Smooth muscle cell (in vitro differentiated cells): ENCODE measurements at regions not wholly inside any gene's neighbourhood (a gene's known extent, or its start where the extent isn't known, plus 50 kb on each side); places are given as distances from the start of the nearest gene placed in this dataset.

Source experiments
- DNase-seq: peaks from one replicate; lab custom pipeline; 2025; ENCODE audit not compliant: unreplicated experiment; lab: John Stamatoyannopoulos, UW
- H2AFZ ChIP-seq: fragments of 200-600 bp; sonication (generic); 2 replicates; pipeline ENCODE4 v1.6.0; 2016; ENCODE audit warnings: antibody characterized with exemption, low read depth, mild to moderate bottlenecking
- H3F3A ChIP-seq: fragments of 200-600 bp; sonication (generic); 2 replicates; pipeline ENCODE4 v1.6.0; 2017; ENCODE audit warnings: antibody characterized with exemption, low read depth
- H3K27ac ChIP-seq: fragments of 200-600 bp; sonication (generic); 2 replicates; pipeline ENCODE4 v1.5.1; 2016; ENCODE audit warnings: low read depth, mild to moderate bottlenecking
- H3K27me3 ChIP-seq: fragments of 200-600 bp; sonication (generic); 2 replicates; pipeline ENCODE4 v1.6.1; 2016; ENCODE audit warnings: low read depth, mild to moderate bottlenecking
- H3K36me3 ChIP-seq: fragments of 200-600 bp; sonication (generic); 2 replicates; pipeline ENCODE4 v1.5.1; 2016; ENCODE audit warnings: low read depth
- H3K4me1 ChIP-seq: fragments of 200-600 bp; sonication (generic); 2 replicates; pipeline ENCODE4 v1.5.1; 2016; ENCODE audit warnings: low read depth
- H3K4me2 ChIP-seq: fragments of 200-600 bp; sonication (generic); 2 replicates; pipeline ENCODE4 v1.6.0; 2016; ENCODE audit warnings: mild to moderate bottlenecking
- H3K4me3 ChIP-seq: fragments of 200-600 bp; sonication (generic); 2 replicates; pipeline ENCODE4 v1.5.1; 2016; ENCODE audit warnings: mild to moderate bottlenecking
- H3K79me2 ChIP-seq: fragments of 200-600 bp; sonication (generic); 2 replicates; pipeline ENCODE4 v1.6.0; 2016; ENCODE audit warnings: low read depth, mild to moderate bottlenecking
- H3K9ac ChIP-seq: fragments of 200-600 bp; sonication (generic); 2 replicates; pipeline ENCODE4 v1.6.0; 2016; ENCODE audit warnings: low read depth
- H3K9me3 ChIP-seq: fragments of 200-600 bp; sonication (generic); replicated peaks from 2 replicates; pipeline ENCODE4 v1.5.1; 2016; ENCODE audit warnings: low read depth
- H4K20me1 ChIP-seq: fragments of 200-600 bp; sonication (generic); 2 replicates; pipeline ENCODE4 v1.6.0; 2016; ENCODE audit warnings: low read depth
- WGBS: methylation state at CpG from one replicate; pipeline ENCODE4 v1.1.7; 2016; ENCODE audit warnings: low lambda C conversion rate; 5-methylcytosine and 5-hydroxymethylcytosine counted together
- TF ChIP-seq, protein P1 (sequence below): fragments of 200-600 bp; sonication (generic); IDR thresholded peaks from 2 replicates; pipeline ENCODE4 v1.5.1; 2017; ENCODE audit warnings: borderline replicate concordance, mild to moderate bottlenecking, antibody characterized with exemption; ENCODE audit not compliant: insufficient read depth, poor library complexity, severe bottlenecking

DNA sequence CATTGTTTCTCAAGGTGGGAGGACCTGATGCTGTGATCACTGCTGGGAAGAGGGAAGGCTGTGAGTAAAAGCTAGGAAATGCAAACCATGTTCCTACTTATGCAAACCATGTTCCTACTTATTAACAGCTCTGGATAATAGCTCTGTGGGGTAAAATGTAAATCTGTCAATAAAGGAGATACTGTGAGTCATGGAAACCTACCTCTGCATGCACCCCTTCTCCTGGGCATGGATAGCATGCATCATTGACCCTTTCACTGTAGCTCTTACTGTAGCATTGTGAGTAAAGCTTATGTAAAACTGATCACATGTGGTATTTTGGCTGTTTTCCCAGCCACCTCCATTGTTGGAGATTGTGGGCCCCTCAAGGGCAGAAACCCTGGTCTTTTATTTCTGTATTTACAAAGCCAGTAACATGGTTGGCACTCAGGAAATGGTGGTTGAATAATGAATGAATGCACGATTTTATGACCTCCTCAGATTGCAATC lies 253.7 kb downstream of the GRIN2B start:
- H3K27me3 ChIP-seq: peaks cover 5% of the 10 kb centered on the region
- no peaks in the 10 kb centered on the region for H3K36me3 ChIP-seq
- H2AFZ ChIP-seq: no peak overlapping the region
- no peaks in the 10 kb centered on the region for H4K20me1 ChIP-seq
- no peak overlapping the region for H3K4me3 ChIP-seq
- TF ChIP-seq, protein P1, sequence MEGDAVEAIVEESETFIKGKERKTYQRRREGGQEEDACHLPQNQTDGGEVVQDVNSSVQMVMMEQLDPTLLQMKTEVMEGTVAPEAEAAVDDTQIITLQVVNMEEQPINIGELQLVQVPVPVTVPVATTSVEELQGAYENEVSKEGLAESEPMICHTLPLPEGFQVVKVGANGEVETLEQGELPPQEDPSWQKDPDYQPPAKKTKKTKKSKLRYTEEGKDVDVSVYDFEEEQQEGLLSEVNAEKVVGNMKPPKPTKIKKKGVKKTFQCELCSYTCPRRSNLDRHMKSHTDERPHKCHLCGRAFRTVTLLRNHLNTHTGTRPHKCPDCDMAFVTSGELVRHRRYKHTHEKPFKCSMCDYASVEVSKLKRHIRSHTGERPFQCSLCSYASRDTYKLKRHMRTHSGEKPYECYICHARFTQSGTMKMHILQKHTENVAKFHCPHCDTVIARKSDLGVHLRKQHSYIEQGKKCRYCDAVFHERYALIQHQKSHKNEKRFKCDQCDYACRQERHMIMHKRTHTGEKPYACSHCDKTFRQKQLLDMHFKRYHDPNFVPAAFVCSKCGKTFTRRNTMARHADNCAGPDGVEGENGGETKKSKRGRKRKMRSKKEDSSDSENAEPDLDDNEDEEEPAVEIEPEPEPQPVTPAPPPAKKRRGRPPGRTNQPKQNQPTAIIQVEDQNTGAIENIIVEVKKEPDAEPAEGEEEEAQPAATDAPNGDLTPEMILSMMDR: no peak
- no peak for DNase-seq
- H3K79me2 ChIP-seq: no peaks in the 10 kb centered on the region
- H3K9ac ChIP-seq: no peak overlapping the region
- H3K4me2 ChIP-seq: no peak overlapping the region
- no peaks in the 10 kb centered on the region for H3K9me3 ChIP-seq
- WGBS: 46% methylated on average over 1 of the region's 1 CpG
- no peak overlapping the region for H3K27ac ChIP-seq
- no peaks in the 10 kb centered on the region for H3K4me1 ChIP-seq
- no peaks in the 10 kb centered on the region for H3F3A ChIP-seq

DNA sequence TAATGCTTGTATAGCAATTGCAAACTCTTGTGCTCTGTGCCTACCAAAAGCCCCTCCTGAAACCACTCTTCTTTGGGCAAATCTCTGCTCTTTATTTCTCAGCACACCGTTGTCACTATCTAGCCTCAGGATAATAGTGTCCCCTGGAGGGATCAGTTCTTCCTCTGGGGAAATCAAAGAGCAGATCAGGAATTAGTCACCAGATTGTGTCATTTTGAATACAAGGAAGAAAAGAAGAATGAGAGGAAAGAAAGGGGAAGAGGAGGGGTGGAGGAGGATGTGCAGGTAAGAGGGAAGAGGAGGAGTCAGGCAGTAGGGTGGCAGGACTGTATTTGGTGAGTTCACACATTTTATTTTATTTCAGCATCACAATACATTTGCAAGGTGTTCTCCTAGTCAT lies 256.4 kb downstream of the GRIN2B start:
- Histone ChIP-seq H3K9ac (no peak overlapping the region), H3K79me2 (no peaks in the 10 kb centered on the region), H2AFZ (no peak overlapping the region), H3K27ac (no peak overlapping the region), H3K4me2 (no peak overlapping the region), H4K20me1 (no peaks in the 10 kb centered on the region), H3K36me3 (no peaks in the 10 kb centered on the region), H3F3A (no peaks in the 10 kb centered on the region), H3K9me3 (no peaks in the 10 kb centered on the region), H3K4me1 (no peaks in the 10 kb centered on the region), H3K27me3 (peaks cover 5% of the 10 kb centered on the region), H3K4me3 (no peak overlapping the region)
- no peak for DNase-seq
- TF ChIP-seq, protein P1: no peak
- WGBS: 40% methylated on average over 1 of the region's 1 CpG

DNA sequence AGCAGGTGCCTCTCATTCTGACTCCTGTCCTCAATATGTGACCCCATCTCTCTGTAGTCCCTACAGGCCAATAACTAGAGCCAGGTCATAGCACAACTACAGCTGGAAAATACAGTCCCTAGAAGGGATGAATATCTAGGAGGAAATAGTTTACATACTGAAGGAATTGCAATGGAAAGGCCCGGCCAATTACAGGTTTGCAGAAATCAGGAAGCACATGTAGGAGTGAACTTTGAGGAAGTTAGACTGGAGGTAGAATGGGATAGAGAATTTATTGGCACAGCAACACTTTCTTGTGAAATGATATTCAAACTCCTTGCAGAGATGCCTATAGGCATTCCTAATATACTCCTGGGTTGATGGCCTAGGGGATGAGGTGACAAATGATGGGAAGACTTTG lies 257.3 kb downstream of the GRIN2B start:
- H3K36me3 ChIP-seq: no peaks in the 10 kb centered on the region

DNA sequence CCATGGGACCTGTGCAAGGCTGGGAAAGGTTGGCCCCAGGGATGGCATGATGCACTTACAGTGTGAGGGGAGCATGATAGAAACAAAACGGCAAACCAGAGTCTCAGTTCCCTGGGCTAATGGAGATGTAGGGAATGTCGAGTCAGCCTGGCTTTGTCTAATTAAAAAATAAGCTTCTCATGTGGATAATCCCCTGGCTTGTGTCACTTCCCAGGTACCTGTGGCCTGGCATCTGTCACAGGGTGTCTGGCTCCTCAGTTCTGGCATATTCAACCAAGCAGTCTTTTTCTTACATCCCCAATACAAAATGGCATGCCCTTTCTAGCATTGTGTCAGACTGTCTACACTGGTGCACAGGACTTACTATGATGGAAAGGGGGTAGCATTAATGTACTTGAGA lies 261.4 kb downstream of the GRIN2B start:
- Histone ChIP-seq H2AFZ (no peak overlapping the region), H3K4me3 (no peak overlapping the region), H3K36me3 (no peaks in the 10 kb centered on the region), H3F3A (no peaks in the 10 kb centered on the region), H3K79me2 (no peaks in the 10 kb centered on the region), H4K20me1 (no peaks in the 10 kb centered on the region), H3K27ac (no peak overlapping the region), H3K9ac (no peak overlapping the region), H3K27me3 (no peaks in the 10 kb centered on the region), H3K4me1 (no peaks in the 10 kb centered on the region), H3K9me3 (no peaks in the 10 kb centered on the region), H3K4me2 (no peak overlapping the region)
- TF ChIP-seq, protein P1: no peak
- 83% methylated on average over 2 of the region's 2 CpGs for WGBS
- no peak for DNase-seq

More for the DNA sequence above, 257.3 kb downstream of the GRIN2B start:
- DNase-seq: no peak
- no peaks in the 10 kb centered on the region for H3F3A ChIP-seq
- no peak overlapping the region for H3K4me2 ChIP-seq
- H3K27ac ChIP-seq: no peak overlapping the region
- WGBS: 83% methylated on average over 1 of the region's 1 CpG
- H3K27me3 ChIP-seq: peaks cover 5% of the 10 kb centered on the region
- H3K4me3 ChIP-seq: no peak overlapping the region
- TF ChIP-seq, protein P1: no peak
- H3K9me3 ChIP-seq: no peaks in the 10 kb centered on the region
- no peaks in the 10 kb centered on the region for H4K20me1 ChIP-seq
- H3K9ac ChIP-seq: no peak overlapping the region
- H3K4me1 ChIP-seq: no peaks in the 10 kb centered on the region
- H3K79me2 ChIP-seq: no peaks in the 10 kb centered on the region
- H2AFZ ChIP-seq: no peak overlapping the region
